Chondrocyte (in vitro differentiated cells): ENCODE measurements at regions not wholly inside any gene's neighbourhood (a gene's known extent, or its start where the extent isn't known, plus 50 kb on each side); places are given as distances from the start of the nearest gene placed in this dataset.
"Not testable (repeated sequence)": the region's sequence is repeated elsewhere in the genome, so short reads cannot be mapped to it uniquely, and the experiment has no call there.

Experiments used
- DNase-seq: peaks from one replicate; pipeline ENCODE4 v3.0.0; 2021; ENCODE audit warnings: mixed read lengths, low spot score
- H3K27ac Mint-ChIP-seq: one replicate; pipeline ENCODE4 v1.8.0; 2021; ENCODE audit warnings: mild to moderate bottlenecking, moderate library complexity, mixed read lengths; ENCODE audit not compliant: unreplicated experiment
- H3K27me3 Mint-ChIP-seq: 2 replicates; pipeline ENCODE4 v1.8.0; 2021; ENCODE audit warnings: low read depth, mixed read lengths
- H3K36me3 Mint-ChIP-seq: 2 replicates; pipeline ENCODE4 v1.8.0; 2021; ENCODE audit warnings: low read depth, mixed read lengths
- H3K4me1 Mint-ChIP-seq: 2 replicates; pipeline ENCODE4 v1.8.0; 2021; ENCODE audit warnings: low read depth, mild to moderate bottlenecking, mixed read lengths
- H3K4me3 Mint-ChIP-seq: one replicate; pipeline ENCODE4 v1.8.0; 2021; ENCODE audit warnings: mild to moderate bottlenecking, moderate library complexity, mixed read lengths; ENCODE audit not compliant: unreplicated experiment
- H3K9me3 Mint-ChIP-seq: 2 replicates; pipeline ENCODE4 v1.8.0; 2021; ENCODE audit warnings: low read depth, mixed read lengths
- CTCF ChIP-seq: fragments of 200-600 bp; sonication (generic); IDR thresholded peaks from 2 replicates; pipeline ENCODE4 v1.5.0; 2021; ENCODE audit warnings: antibody characterized with exemption, mild to moderate bottlenecking, moderate library complexity

GRCh38 chr14:56059054-56059453 is 59.2 kb upstream of the PELI2 start:
- no peak overlapping the region for H3K4me3 Mint-ChIP-seq
- no peak for TF ChIP-seq CTCF
- DNase-seq, result no peak
- H3K27me3 Mint-ChIP-seq, result peaks cover 18% of the 10 kb centered on the region
- H3K27ac Mint-ChIP-seq, result no peak overlapping the region
- no peaks in the 10 kb centered on the region for H3K9me3 Mint-ChIP-seq
- H3K36me3 Mint-ChIP-seq, result no peaks in the 10 kb centered on the region
- H3K4me1 Mint-ChIP-seq, result peaks cover 6% of the 10 kb centered on the region

GRCh38 chr14:56061051-56061450 is 57.2 kb upstream of the PELI2 start:
- no peak for TF ChIP-seq CTCF
- no peak overlapping the region for H3K27ac Mint-ChIP-seq
- no peak for DNase-seq
- H3K36me3 Mint-ChIP-seq, result no peaks in the 10 kb centered on the region
- H3K4me1 Mint-ChIP-seq, result peaks cover 6% of the 10 kb centered on the region
- no peaks in the 10 kb centered on the region for H3K9me3 Mint-ChIP-seq
- no peak overlapping the region for H3K4me3 Mint-ChIP-seq
- H3K27me3 Mint-ChIP-seq, result peaks cover 15% of the 10 kb centered on the region

GRCh38 chr14:56063131-56063530 is 55.1 kb upstream of the PELI2 start:
- peaks cover 14% of the 10 kb centered on the region for H3K27me3 Mint-ChIP-seq
- no peak for TF ChIP-seq CTCF
- H3K27ac Mint-ChIP-seq, result no peak overlapping the region

GRCh38 chr14:56064513-56064912 is 53.7 kb upstream of the PELI2 start:
- TF ChIP-seq CTCF, result no peak
- H3K4me1 Mint-ChIP-seq, result peaks cover 6% of the 10 kb centered on the region
- no peak for DNase-seq
- H3K27ac Mint-ChIP-seq, result no peak overlapping the region
- H3K27me3 Mint-ChIP-seq, result peaks cover 5% of the 10 kb centered on the region
- no peak overlapping the region for H3K4me3 Mint-ChIP-seq
- no peaks in the 10 kb centered on the region for H3K9me3 Mint-ChIP-seq
- H3K36me3 Mint-ChIP-seq, result no peaks in the 10 kb centered on the region

More at GRCh38 chr14:56063131-56063530, 55.1 kb upstream of the PELI2 start:
- Mint-ChIP-seq H3K36me3 (no peaks in the 10 kb centered on the region), H3K4me1 (peaks cover 6% of the 10 kb centered on the region), H3K9me3 (no peaks in the 10 kb centered on the region), H3K4me3 (no peak overlapping the region)
- no peak for DNase-seq

- not testable (repeated sequence) for H3K9me3 Mint-ChIP-seq, DNase-seq, H3K36me3 Mint-ChIP-seq, H3K27me3 Mint-ChIP-seq, H3K4me1 Mint-ChIP-seq, H3K27ac Mint-ChIP-seq, H3K4me3 Mint-ChIP-seq
Measured at GRCh38 chr14:56065199-56065598, 53.0 kb upstream of the PELI2 start.

GRCh38 chr14:56065621-56066290 is 52.5 kb upstream of the PELI2 start:
- H3K4me1 Mint-ChIP-seq, result peaks cover 6% of the 10 kb centered on the region
- no peak overlapping the region for H3K27ac Mint-ChIP-seq
- H3K36me3 Mint-ChIP-seq, result no peaks in the 10 kb centered on the region
- no peak overlapping the region for H3K4me3 Mint-ChIP-seq
- H3K27me3 Mint-ChIP-seq, result peaks cover 5% of the 10 kb centered on the region
- no peaks in the 10 kb centered on the region for H3K9me3 Mint-ChIP-seq
- no peak for TF ChIP-seq CTCF
- no peak for DNase-seq
